GM12891 (cell line): ENCODE measurements at regions not wholly inside any gene's neighbourhood (a gene's known extent, or its start where the extent isn't known, plus 50 kb on each side); places are given as distances from the start of the nearest gene placed in this dataset.

Experiments
- POLR2A ChIP-seq: IDR thresholded peaks from 2 replicates; pipeline ENCODE4 v1.6.1; 2011; ENCODE audit warnings: low read depth, low read length, control low read depth
- POLR2AphosphoS5 ChIP-seq: IDR thresholded peaks from 2 replicates; pipeline ENCODE4 v1.6.1; 2011; ENCODE audit warnings: low read depth, low read length, control low read depth

GRCh38 chr5:96516631-96517071 is 83.6 kb upstream of the PCSK1 start:
- TF ChIP-seq POLR2AphosphoS5, result no peak
- no peak for TF ChIP-seq POLR2A
